NCI-H1105 treated with DMSO at 0.1 percent for 48 hours (cell line): ENCODE measurements at regions not wholly inside any gene's neighbourhood (a gene's known extent, or its start where the extent isn't known, plus 50 kb on each side); places are given as distances from the start of the nearest gene placed in this dataset.
A peak's percentile ranks its signal among the peaks of the same experiment; 100 is the strongest.

Experiments
- DNase-seq: peaks from one replicate; lab custom pipeline; 2025; lab: John Stamatoyannopoulos, UW

DNA sequence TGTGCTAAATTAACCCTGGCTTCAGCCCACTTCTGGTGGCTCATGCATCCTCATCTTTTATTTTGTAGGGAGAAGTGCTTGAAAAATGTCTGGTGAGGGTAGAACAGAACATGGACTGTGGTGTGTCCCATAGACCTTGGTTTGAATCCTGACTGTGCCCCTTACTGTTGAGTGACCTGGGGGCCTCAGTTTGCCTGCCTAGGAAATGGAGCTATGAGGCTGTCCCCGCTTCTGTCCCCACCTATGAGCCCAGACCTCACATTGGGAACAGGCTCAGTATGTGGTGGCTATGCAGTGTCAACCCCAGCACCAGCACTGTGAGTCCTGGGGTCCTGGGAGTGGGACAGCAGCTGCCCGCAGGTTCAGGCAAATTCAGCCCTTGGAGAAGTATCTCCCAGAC lies 186.3 kb upstream of the GSE1 start:
- no peak for DNase-seq

DNA sequence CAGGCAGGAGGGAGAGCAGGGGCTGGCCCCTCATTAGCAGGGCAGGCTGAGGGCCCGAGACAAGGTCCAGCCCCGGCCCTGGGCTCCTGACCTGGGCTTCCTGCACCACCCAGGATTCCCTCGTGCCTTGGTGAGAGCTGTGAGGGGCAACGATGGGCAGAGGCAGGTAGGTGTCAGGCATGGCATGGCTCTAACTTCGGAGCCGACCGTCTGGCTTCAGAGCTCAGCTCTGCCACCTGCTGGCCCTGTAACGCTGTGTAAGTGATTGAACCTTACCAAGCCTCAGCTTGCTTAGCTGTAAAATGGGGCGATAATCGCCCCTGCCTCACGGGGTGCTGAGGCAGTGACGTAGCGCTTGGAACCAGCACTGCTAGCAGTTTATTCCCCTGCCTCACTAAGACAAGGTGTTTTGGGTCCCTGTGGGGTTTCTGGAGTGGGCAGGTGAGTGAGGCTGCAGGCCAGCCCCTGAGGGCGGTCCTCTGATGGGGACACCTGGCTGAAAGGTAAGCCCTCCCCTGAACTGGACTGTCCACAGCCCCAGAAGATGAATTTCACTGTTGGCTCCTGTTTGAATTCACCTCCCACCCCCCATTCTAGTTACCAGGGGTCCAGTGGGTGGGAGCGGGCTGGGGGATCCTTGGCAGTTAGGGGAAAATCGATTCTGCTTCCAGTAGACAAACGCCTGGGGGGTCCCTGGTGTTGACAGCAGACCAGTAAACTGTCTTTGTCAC lies 184.8 kb upstream of the GSE1 start:
- no peak for DNase-seq

DNA sequence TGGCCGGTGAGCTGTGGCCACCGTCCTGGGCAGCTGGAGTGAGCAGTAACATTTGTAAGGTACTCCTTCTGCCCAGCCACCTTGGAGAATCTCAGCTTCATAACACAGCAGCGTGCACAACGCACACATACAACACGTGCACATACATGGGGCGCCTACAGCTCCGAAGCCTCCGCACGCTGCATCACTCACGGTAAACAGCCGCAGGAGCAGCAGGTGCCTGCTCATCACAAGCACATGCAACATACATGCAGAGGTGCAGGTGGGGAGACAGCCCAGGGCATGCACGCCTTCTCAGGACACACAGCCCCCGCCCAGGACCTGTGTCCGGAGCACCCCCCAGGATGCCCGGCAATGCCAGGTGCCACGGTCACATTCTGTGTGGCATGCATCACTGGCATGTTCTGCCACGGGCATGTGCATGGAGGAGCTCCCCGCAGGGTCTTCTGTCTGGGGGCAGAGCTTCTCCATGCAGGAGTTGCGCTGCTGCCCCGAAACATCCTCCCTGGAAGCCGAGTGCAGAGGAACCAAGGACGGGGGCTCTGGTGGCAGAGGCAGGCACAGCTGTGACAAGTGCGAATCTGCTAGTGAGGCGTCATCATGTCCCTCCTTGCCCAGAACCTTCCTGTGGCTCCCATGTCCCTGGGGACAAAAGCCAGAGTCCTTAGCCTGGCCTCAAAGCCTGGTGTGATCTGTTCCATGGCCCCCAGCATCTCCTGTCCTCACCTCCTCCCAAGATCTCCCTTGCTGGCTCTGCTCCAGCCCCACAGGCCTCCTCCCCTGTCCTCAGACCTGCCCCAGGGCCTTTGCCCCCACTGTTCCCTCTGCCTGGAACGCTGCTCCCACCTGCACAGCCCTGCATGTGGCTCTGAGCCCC lies 184.0 kb upstream of the GSE1 start:
- no peak for DNase-seq

DNA sequence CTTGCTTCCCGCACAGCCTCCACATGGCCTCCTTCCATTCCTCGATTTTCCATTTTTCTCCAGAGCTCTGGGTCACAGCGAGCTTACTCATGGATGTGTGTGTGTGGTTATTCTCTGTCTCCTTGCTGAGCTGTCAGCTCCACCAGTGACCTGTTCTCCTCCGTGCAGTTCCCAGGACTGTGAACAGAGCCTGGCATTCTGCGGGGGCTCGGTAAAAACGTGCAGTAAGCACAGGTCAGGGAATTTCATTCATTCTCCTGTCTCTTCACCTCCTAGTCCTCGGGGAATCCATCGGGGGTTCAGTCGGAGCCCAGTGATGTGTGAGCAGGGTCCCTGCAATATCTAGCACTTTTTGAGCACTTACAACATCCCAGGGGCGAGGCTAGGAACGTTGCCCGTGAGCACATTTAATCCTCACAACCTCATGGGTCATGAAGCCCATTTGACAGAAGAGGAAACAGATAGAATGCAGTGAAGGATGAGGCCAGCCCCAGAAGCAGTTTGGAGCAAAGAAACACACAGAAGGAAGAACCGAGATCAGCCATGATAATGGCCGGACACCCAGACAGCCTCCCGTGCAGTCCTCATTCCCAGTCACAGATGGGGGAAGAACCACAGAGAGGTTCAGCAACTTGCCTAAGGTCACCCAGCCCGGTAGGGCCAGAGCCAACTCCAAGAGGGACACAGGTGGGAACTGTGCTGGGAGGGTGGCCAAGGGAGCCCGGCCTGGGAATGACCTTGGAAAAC lies 183.2 kb upstream of the GSE1 start:
- no peak for DNase-seq

DNA sequence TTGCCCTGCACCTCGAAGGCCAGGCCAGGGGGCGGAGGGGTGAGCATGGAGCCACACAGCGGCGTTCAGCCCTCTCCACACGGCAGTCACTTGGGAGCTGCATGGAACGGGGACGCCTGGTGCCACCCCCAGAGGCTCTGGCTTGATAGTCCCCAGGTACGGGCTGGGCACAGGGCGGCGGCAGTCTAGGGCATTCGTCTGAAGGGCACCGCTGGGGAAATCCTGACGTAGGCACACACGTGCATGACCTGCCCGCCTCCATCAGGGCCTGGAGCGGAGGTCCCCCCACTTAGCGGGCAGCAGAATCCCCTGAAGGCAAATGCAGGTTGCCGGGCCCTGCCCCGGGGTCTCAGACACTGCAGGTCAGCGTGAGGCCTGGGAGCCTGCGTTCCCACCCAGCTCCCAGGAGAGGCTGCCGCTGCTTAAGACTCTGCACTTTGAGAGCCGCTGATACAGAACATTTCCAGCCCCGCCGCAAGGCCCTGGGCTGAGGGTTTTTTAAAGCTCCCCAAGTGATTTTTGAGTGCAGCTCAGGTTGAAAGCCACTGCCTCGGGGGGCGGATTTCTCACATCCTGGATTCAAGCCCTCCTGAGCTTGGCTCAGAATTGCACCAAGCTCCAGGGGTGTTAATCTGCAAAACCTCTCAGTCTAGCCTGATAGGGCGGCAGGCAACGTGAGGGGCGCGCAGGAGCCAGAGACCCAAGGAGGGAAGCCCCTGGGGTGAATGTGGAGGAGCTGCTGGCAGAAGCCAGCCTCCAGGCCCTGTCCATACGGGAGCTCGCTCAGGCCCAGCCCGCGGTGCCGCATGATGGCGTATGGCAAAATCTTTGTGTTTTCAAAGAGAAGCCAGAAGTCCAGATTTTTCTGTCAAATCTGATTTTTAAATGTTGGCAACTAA lies 182.3 kb upstream of the GSE1 start:
- DNase-seq: no peak

DNA sequence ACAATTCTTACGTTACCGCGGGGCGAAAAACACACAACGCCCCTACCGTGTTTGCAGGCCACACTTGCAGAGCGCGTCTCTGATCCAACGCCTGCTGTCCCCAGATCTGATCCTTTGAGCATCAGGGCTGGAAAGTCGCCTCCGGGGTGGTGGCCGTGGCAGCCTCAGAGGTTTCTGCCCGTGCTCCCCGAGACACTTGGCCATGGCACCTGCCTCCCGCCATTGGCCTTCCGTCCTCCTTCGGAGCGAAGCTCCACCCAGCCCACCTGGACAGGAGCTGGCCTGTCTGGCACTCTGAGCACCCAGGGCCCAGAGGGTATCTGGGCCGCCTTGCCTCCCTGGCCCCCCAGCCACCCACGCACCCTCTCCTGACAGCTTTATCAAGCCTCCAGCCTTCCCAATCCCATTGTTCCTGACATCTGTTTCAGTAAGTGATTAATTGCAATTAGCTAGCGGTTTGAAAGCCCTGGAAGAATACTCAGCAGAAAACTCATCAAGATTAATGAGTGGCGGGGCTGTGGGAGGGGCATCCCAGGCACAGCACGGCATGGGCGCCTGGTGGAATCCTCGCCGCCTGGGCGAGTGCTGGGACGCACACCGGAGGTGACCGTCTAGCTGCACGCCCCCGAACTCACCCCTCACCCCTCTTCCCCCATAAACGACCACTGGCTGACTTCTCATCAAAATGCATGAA lies 181.5 kb upstream of the GSE1 start:
- peak; percentile 32 for DNase-seq

DNA sequence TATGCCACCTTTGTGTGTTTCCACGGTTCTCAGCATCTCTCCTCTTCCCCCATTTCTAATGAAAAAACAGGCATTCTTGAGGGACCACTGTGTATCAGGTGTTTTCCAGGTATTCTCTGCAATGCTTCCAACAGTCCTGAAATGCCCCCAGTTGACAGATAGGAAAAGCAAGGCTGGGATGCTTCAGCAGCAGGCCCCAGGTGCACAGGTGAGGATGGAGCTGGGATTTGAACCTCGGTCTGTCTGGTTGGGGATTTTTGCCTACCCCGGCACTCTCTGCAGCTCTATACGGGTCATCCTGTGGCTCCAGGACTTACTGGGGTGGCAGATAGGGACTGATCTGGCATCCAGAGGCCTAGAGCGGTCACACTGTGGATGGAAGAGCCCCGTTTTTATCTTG lies 180.5 kb upstream of the GSE1 start:
- DNase-seq: no peak

DNA sequence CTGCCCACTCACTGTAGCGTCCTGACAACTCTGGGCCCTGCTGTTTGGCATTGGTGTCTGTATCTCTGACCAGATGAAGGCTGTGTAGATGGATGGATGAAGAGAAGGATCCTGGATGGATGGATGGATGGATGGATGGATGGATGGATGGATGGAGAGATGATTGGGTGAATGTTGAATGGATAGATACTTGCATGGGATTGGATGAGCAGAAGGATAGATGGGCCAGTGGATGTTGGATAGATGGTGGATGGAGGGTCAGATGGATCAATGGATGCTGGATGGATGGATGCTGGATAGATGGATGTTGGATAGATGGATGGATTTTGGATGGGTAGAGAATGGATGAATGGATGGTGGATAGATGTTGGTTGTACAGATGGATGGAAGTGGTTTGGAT lies 179.6 kb upstream of the GSE1 start:
- no peak for DNase-seq

DNA sequence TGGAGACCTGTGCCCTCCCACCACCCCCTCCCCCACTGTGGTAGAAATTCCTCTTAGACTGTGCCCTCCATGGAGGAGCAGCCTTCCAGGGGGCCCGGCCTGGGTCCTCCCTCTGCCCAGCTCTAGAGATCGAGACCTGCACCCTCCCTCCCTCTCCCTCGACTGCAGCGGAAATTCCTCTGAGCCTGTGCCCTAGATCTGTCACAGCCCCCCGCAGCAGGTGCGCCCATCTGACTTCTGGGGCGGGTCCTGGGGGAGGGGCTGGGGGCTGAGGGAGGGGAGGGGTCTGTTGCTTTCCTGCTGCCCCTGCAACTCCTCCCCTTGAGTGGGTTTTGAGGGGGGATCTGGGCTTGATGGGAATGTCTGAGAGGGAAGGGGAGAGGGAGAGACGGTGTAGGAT lies 177.8 kb upstream of the GSE1 start:
- DNase-seq: no peak

DNA sequence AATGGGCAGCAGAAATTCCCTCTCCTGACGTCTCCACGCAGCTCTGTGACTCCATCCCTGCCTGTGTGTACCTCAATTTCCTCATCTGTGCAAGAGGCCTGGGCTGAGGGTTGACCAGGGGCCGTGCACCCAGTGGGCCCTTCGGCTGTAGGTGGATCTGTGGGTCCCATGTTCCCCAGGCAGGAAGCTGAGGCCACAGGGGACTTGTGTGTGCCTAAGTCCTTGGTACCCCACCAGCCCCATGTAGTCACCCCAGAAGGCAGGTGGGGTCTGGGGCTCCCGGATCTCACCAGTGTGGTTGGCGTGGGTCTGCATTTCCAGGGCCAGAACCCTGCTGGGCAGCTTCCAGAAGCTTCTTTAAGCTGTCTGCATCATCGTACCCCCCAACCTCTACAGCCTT lies 177.4 kb upstream of the GSE1 start:
- no peak for DNase-seq

DNA sequence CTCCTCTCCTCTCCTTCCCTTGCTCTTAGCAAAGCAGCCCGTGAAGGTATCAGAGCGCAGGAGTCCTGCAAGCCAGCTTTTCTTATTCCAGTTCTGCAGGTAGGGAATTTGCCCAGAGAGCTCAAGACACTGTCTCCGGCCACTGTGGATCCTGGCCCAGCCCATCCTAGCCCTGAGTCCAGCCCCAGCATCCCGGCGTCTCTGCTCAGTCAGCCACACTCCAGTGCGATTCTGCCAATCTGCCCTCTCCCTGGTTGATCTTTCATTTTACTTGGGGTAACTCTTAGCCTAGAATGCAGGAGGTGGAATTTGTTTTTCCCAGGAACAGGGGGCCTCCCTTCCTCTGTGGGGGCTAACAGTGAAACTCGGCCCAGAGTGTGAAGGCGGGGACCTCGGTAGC lies 176.9 kb upstream of the GSE1 start:
- no peak for DNase-seq

DNA sequence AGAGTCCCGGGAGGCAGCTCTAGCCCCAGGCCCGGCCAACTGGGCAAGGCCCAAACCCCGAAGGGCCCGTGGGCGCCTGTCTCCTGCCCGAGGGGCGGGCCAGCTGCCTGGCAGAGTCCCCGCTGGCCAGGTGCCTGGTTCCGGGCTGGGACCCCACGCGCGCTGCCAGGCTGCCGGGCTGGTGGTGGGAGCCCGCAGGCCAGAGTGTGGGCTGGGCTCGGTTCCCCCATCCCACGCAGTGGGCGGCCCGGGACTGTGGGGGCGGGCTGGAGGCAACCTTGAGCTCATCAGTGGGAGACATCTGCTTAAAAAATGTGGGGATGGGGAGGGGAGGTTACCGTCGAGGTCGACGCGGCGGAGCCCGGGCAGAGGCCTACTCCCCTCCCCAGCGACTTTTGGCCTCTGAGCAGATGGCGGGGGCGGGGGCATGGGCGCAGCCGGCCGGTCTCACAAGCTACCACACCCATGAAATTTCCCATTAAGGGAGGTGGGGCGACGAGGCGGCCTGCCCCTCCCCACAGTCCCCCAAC lies 176.4 kb upstream of the GSE1 start:
- no peak for DNase-seq

DNA sequence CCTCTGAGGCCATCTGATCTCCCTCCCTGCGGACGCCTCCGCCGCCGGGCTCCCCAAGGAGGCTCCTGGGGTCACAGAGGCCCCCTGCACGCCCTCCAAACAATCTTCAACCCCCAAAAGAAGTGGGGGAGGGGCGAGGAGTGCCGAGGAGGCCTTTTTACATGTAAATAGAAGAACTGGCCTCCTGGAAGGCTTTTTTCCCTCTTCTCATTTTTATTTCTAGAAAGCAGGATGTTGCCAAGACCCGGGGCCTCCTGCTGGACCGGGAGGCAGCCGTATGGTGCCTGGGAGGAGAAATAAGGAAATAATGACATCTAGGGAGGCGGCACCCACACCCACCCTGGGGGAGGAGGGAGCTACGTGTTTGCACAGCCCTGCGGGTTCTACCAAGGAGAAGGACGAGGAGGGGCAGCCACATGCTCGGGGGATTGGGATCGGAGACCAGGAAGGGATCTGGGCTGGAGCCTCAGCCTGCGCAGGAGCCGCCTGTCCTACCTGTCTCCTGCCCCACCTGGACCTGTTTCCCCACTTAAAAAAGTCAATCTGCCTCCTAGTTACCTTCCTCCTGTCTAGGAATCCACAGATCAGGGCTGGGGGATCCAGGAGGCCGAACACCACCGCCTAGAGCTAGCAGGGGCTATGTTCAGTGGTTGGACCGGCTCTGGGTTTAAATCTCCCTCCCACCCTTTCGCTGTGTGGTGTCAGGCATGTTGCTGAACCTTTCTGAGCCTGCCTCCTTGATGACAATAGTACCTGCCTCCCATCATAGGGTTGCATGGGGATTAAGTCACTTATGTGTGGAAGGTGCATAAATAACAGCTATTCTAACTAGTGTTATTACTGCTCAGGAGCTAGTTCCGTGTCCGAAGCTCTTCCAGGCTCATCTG lies 175.7 kb upstream of the GSE1 start:
- DNase-seq: no peak

DNA sequence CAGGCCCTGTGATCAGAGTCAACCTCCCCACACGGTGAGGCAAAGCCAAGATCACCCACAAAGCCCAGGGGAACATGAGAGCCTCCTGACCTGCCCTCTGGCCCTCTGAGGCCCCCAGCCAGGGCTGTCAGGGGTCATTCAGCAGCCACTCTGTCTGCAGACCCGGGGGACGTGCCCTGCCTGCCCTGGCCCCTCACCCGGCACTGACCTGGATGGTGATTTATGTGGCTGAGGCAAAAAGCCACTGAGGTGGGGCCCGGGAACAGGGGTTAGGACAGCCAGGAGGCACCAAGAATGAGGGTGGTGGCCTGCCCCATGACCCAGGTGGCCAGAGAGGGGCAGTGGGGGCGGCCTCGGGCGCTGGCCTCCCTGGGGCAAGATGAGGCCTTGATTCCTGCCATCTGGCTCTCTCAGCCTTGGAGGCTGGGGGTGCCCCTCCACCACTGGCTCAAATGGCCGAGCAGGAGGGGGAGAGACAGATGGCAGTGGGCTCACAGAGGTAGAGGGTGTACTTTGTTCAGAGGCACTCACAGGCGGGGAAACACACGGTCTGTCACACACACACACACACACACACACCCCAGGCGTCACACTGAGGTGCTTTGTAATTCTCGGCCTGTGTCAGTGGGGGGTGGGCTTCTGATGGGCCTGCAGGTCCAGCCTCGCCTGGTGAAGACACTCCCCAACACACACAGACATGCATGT lies 174.0 kb upstream of the GSE1 start:
- DNase-seq: no peak

DNA sequence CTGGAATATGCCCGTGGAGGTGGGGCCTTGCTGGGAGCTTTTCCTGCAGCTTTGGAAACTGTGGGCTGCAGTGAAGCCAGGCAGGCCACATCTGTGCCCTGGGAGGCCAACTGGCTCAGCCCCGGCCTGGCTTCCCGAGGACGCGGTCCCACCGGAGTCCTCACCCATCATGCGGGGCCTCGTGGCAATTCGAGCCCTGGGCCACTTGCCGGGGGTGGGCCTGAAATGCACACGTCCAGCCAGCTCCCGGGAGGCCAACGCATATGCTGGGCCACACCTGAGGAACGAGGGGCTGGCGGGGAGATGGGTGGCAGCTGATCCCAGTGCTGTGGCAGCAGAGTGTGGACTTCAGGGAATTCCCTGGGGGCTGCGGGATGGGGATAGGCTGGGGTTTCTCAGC lies 172.4 kb upstream of the GSE1 start:
- no peak for DNase-seq

DNA sequence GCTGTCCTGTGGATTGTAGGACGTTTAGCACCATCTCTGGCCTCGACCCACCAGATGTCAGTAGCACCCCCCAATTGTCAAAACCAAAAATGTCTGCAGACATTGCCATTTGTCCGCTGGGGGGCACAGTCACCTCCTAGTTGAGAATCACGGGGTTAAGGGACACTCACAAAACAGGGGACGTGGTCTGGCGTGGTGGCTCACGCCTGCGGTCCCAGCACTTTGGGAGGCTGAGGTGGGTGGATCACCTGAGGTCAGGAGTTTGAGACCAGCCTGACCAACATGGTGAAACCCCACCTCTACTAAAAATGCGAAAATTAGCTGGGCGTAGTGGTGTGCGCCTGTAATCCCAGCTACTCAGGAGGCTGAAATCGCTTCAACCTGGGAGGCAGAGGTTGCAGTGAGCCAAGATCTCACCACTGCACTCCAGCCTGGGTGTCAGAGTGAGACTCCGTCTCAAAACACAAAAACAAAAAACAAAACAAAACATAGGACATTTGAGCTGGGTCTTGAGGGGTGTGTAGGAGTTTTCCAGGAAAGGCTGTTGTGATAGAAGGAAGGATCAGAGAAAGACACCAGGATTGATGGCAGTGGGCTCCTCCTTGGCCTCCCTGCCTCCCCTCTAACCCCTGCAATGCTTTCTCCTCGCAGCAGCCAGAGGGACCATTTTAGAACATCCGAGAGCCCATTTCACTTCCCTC lies 171.8 kb upstream of the GSE1 start:
- DNase-seq: no peak

DNA sequence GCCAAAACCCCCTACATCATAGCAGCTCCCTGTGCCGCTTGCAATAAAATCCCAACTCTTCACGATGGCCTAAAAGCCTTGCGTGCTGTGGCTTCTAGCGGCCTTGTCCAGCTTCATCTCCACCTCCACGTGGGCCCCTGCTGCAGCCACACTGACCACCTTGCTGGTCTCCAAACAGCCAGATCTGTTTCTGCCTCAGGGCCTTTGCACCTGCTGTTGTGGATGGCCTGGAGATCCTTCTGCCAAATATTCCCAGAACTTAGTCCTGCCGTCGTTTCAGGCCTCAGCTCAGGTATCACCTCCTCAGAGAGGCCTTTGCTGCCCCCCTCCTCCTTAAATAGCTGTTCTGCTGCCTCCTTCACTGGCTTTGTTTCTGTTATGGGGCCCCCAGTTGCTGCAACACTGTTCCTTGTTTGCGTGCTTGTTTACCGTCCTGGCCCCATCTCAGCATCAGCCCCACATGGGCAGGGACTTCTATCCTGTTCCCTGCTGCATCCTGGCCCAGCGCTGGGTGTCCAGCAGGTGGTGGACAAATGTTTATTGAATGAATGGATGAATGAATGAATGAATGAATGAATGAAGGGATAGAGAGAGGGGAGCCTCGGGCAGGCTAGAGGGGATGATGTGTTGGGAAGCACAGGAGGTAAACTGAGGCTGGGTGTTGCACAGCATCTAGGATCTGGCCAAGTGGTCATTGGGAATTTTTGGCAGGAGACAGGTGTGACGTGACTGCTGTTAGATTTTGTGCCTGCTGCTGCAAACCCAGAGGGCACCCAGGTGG lies 171.0 kb upstream of the GSE1 start:
- no peak for DNase-seq

DNA sequence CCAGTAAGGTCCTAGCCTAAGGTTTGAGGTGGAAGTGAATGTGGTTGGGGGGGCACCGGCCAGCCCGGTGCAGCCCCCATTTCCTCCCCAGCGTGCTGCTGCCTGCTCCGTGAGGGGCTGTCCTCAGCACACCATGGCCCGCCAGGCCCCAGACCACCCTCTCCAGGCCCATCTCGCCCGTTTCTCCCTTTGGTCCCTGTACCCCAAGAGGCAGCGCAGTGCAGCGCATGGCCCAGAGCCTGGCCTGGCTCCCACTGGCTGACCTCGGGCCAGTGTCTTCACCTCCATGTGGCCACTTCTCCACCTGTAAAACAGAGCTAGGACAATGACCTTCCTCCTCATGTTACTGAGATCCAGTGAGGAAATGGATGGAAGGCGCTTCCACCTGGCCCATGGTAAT lies 170.0 kb upstream of the GSE1 start:
- no peak for DNase-seq
